ENCODE measurements at regions not wholly inside any gene's neighbourhood (a gene's known extent, or its start where the extent isn't known, plus 50 kb on each side); places are given as distances from the start of the nearest gene placed in this dataset.

GRCh38 chr1:29478151-29478791, 241.9 kb downstream of the PTPRU start:
- ATAC-seq (replicated peaks) (no peak), DNase-seq (no peak)
- H3K27ac Mint-ChIP-seq: no peak overlapping the region
- H3K27me3 Mint-ChIP-seq: peaks cover 61 to 75% of the 10 kb centered on the region in 2 donors
- H3K36me3 Mint-ChIP-seq (ENCODE audit: insufficient read depth): no peaks in the 10 kb centered on the region
- H3K4me1 Mint-ChIP-seq (ENCODE audit: low read depth in 2 of 2): no peaks in the 10 kb centered on the region
- no peaks in the 10 kb centered on the region for H3K9me3 Mint-ChIP-seq
- H3K4me3 Mint-ChIP-seq: no peak overlapping the region

DNA sequence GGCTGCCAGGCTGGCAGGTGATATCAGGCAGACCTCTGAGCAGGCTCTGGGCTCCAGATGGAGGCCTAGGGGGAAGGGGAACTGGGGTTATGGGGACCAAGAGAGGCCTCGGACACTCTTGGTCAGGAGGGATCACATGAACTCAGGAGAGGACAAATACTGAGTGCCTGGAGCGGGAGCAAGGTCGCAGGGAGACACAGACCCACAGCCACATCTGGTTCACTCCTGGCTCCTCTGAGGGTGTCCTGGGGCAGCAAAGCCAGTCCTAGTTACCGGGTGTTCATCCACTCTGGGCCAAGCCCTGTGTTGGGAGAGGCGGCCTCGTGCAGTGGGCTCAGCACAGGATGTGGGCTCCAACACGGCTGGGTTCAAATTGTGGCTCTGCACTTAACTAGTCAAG, 239.0 kb downstream of the PTPRU start:
- ATAC-seq (replicated peaks) (no peak), DNase-seq (no peak)
- no peak overlapping the region for H3K27ac Mint-ChIP-seq
- H3K36me3 Mint-ChIP-seq (ENCODE audit: insufficient read depth): no peaks in the 10 kb centered on the region
- H3K9me3 Mint-ChIP-seq: no peaks in the 10 kb centered on the region
- peaks cover 70 to 84% of the 10 kb centered on the region in 2 donors for H3K27me3 Mint-ChIP-seq
- no peak overlapping the region for H3K4me3 Mint-ChIP-seq
- H3K4me1 Mint-ChIP-seq (ENCODE audit: low read depth in 2 of 2): no peaks in the 10 kb centered on the region

GRCh38 chr1:29474274-29475244, 238.2 kb downstream of the PTPRU start:
- H3K4me3 Mint-ChIP-seq: no peak overlapping the region
- H3K27me3 Mint-ChIP-seq: peaks cover 73 to 88% of the 10 kb centered on the region in 2 donors
- ATAC-seq (replicated peaks) (no peak), DNase-seq (no peak)
- no peak overlapping the region for H3K27ac Mint-ChIP-seq
- no peaks in the 10 kb centered on the region for H3K4me1 Mint-ChIP-seq (ENCODE audit: low read depth in 2 of 2)
- no peaks in the 10 kb centered on the region for H3K36me3 Mint-ChIP-seq (ENCODE audit: insufficient read depth)
- H3K9me3 Mint-ChIP-seq: no peaks in the 10 kb centered on the region

- no peaks in the 10 kb centered on the region for H3K4me1 Mint-ChIP-seq (ENCODE audit: low read depth in 2 of 2)
- no peaks in the 10 kb centered on the region for H3K36me3 Mint-ChIP-seq (ENCODE audit: insufficient read depth)
- H3K4me3 Mint-ChIP-seq: no peak overlapping the region
- ATAC-seq (replicated peaks): no peak
- no peak for DNase-seq
- H3K27me3 Mint-ChIP-seq: peaks cover 74 to 88% of the 10 kb centered on the region in 2 donors
- no peaks in the 10 kb centered on the region for H3K9me3 Mint-ChIP-seq
- no peak overlapping the region for H3K27ac Mint-ChIP-seq
Measured at GRCh38 chr1:29473161-29473855, 237.0 kb downstream of the PTPRU start.

- DNase-seq: no peak
Measured at GRCh38 chr1:29471487-29472313, 235.4 kb downstream of the PTPRU start.

GRCh38 chr1:29470788-29471119, 234.4 kb downstream of the PTPRU start:
- H3K36me3 Mint-ChIP-seq (ENCODE audit: insufficient read depth): no peaks in the 10 kb centered on the region
- H3K4me1 Mint-ChIP-seq (ENCODE audit: low read depth in 2 of 2): no peaks in the 10 kb centered on the region
- ATAC-seq (replicated peaks): no peak
- H3K27me3 Mint-ChIP-seq: peaks cover 66 to 85% of the 10 kb centered on the region in 2 donors
- H3K27ac Mint-ChIP-seq: no peak overlapping the region
- DNase-seq: no peak
- peaks cover 0 to 2% of the 10 kb centered on the region in 2 donors for H3K9me3 Mint-ChIP-seq
- H3K4me3 Mint-ChIP-seq: no peak overlapping the region

More at GRCh38 chr1:29471487-29472313, 235.4 kb downstream of the PTPRU start:
- H3K4me3 Mint-ChIP-seq: no peak overlapping the region
- no peak overlapping the region for H3K27ac Mint-ChIP-seq
- H3K4me1 Mint-ChIP-seq (ENCODE audit: low read depth in 2 of 2): no peaks in the 10 kb centered on the region
- no peak for ATAC-seq (replicated peaks)
- no peaks in the 10 kb centered on the region for H3K9me3 Mint-ChIP-seq
- no peaks in the 10 kb centered on the region for H3K36me3 Mint-ChIP-seq (ENCODE audit: insufficient read depth)
- peaks cover 73 to 88% of the 10 kb centered on the region in 2 donors for H3K27me3 Mint-ChIP-seq

GRCh38 chr1:29470087-29470787, 233.9 kb downstream of the PTPRU start:
- ATAC-seq (replicated peaks) (no peak), DNase-seq (no peak)
- no peaks in the 10 kb centered on the region for H3K4me1 Mint-ChIP-seq (ENCODE audit: low read depth in 2 of 2)
- H3K9me3 Mint-ChIP-seq: peaks cover 0 to 3% of the 10 kb centered on the region in 2 donors
- H3K27ac Mint-ChIP-seq: no peak overlapping the region
- H3K4me3 Mint-ChIP-seq: no peak overlapping the region
- H3K36me3 Mint-ChIP-seq (ENCODE audit: insufficient read depth): no peaks in the 10 kb centered on the region
- peaks cover 63 to 80% of the 10 kb centered on the region in 2 donors for H3K27me3 Mint-ChIP-seq

- ATAC-seq (replicated peaks) (no peak), DNase-seq (no peak)
- Mint-ChIP-seq H3K27ac (no peak overlapping the region), H3K4me1 (ENCODE audit: low read depth in 2 of 2) (no peaks in the 10 kb centered on the region), H3K4me3 (no peak overlapping the region), H3K27me3 (peaks cover 58 to 72% of the 10 kb centered on the region in 2 donors), H3K36me3 (ENCODE audit: insufficient read depth) (no peaks in the 10 kb centered on the region), H3K9me3 (peaks cover 0 to 5% of the 10 kb centered on the region in 2 donors)
Measured at GRCh38 chr1:29469457-29469856, 233.1 kb downstream of the PTPRU start.

- ATAC-seq (replicated peaks): no peak
- Mint-ChIP-seq H3K4me1 (ENCODE audit: low read depth in 2 of 2) (no peaks in the 10 kb centered on the region), H3K36me3 (ENCODE audit: insufficient read depth) (no peaks in the 10 kb centered on the region), H3K9me3 (peaks cover 0 to 5% of the 10 kb centered on the region in 2 donors), H3K4me3 (no peak overlapping the region), H3K27me3 (peaks cover 46 to 60% of the 10 kb centered on the region in 2 donors), H3K27ac (no peak overlapping the region)
- no peak for DNase-seq
Measured at GRCh38 chr1:29467989-29468900, 231.9 kb downstream of the PTPRU start.

DNA sequence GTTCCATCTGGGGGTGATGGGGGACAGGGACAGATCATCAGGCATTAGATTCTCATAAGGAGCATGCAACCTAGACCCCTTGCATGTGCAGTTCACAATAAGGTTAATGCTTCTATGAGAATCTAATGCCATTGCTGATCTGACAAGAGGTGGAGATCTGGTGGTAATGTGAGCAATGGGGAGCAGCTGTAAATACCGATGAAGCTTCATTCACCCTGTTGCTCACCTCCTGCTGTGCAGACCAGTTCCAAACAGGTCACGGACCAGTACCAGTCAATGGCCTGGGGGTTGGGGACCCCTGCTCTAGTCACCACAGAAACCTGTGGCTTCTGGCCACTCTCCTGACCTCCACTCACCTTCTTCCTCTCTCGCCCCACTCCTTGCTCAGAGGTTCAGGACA, 229.9 kb downstream of the PTPRU start:
- H3K9me3 Mint-ChIP-seq: peaks cover 0 to 5% of the 10 kb centered on the region in 2 donors
- H3K4me3 Mint-ChIP-seq: no peak overlapping the region
- no peaks in the 10 kb centered on the region for H3K36me3 Mint-ChIP-seq (ENCODE audit: insufficient read depth)
- ATAC-seq (replicated peaks) (no peak), DNase-seq (no peak)
- H3K27ac Mint-ChIP-seq: no peak overlapping the region
- no peaks in the 10 kb centered on the region for H3K4me1 Mint-ChIP-seq (ENCODE audit: low read depth in 2 of 2)
- peaks cover 43 to 66% of the 10 kb centered on the region in 2 donors for H3K27me3 Mint-ChIP-seq

DNA sequence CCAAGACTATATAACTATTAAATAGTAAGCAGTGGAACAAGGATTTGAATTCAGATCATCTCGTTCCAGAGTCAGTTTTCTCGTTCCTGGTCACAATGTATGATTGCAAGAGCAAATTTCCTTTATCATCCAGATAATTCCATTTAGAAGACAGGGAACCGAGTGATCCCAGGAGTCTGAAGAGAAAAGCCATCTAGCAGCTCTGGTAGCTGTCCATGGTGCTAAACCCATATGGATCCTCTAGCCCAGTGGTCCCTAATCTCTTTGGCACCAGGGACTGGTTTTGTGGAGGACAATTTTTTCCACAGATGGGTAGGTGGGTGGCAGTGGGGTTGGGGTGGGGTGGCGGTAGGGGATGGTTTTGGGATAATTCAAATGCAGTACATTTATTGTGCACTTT, 229.4 kb downstream of the PTPRU start:
- Mint-ChIP-seq H3K36me3 (ENCODE audit: insufficient read depth) (no peaks in the 10 kb centered on the region), H3K9me3 (peaks cover 0 to 5% of the 10 kb centered on the region in 2 donors), H3K27me3 (peaks cover 38 to 64% of the 10 kb centered on the region in 2 donors), H3K27ac (no peak overlapping the region), H3K4me3 (no peak overlapping the region), H3K4me1 (ENCODE audit: low read depth in 2 of 2) (no peaks in the 10 kb centered on the region)
- no peak for ATAC-seq (replicated peaks)
- no peak for DNase-seq

GRCh38 chr1:29462096-29462495, 225.8 kb downstream of the PTPRU start:
- Mint-ChIP-seq H3K36me3 (ENCODE audit: insufficient read depth) (no peaks in the 10 kb centered on the region), H3K9me3 (peaks cover 0 to 5% of the 10 kb centered on the region in 2 donors), H3K27me3 (peaks cover 27 to 64% of the 10 kb centered on the region in 2 donors), H3K4me1 (ENCODE audit: low read depth in 2 of 2) (no peaks in the 10 kb centered on the region), H3K27ac (no peak overlapping the region), H3K4me3 (no peak overlapping the region)
- DNase-seq (no peak), ATAC-seq (replicated peaks) (no peak)
